Chondrocyte (in vitro differentiated cells): ENCODE measurements at regions not wholly inside any gene's neighbourhood (a gene's known extent, or its start where the extent isn't known, plus 50 kb on each side); places are given as distances from the start of the nearest gene placed in this dataset.

Experiments used
- DNase-seq: peaks from one replicate; pipeline ENCODE4 v3.0.0; 2021; ENCODE audit warnings: mixed read lengths, low spot score
- H3K27ac Mint-ChIP-seq: one replicate; pipeline ENCODE4 v1.8.0; 2021; ENCODE audit warnings: mild to moderate bottlenecking, moderate library complexity, mixed read lengths; ENCODE audit not compliant: unreplicated experiment
- H3K27me3 Mint-ChIP-seq: 2 replicates; pipeline ENCODE4 v1.8.0; 2021; ENCODE audit warnings: low read depth, mixed read lengths
- H3K36me3 Mint-ChIP-seq: 2 replicates; pipeline ENCODE4 v1.8.0; 2021; ENCODE audit warnings: low read depth, mixed read lengths
- H3K4me1 Mint-ChIP-seq: 2 replicates; pipeline ENCODE4 v1.8.0; 2021; ENCODE audit warnings: low read depth, mild to moderate bottlenecking, mixed read lengths
- H3K4me3 Mint-ChIP-seq: one replicate; pipeline ENCODE4 v1.8.0; 2021; ENCODE audit warnings: mild to moderate bottlenecking, moderate library complexity, mixed read lengths; ENCODE audit not compliant: unreplicated experiment
- H3K9me3 Mint-ChIP-seq: 2 replicates; pipeline ENCODE4 v1.8.0; 2021; ENCODE audit warnings: low read depth, mixed read lengths
- CTCF ChIP-seq: fragments of 200-600 bp; sonication (generic); IDR thresholded peaks from 2 replicates; pipeline ENCODE4 v1.5.0; 2021; ENCODE audit warnings: antibody characterized with exemption, mild to moderate bottlenecking, moderate library complexity

DNA sequence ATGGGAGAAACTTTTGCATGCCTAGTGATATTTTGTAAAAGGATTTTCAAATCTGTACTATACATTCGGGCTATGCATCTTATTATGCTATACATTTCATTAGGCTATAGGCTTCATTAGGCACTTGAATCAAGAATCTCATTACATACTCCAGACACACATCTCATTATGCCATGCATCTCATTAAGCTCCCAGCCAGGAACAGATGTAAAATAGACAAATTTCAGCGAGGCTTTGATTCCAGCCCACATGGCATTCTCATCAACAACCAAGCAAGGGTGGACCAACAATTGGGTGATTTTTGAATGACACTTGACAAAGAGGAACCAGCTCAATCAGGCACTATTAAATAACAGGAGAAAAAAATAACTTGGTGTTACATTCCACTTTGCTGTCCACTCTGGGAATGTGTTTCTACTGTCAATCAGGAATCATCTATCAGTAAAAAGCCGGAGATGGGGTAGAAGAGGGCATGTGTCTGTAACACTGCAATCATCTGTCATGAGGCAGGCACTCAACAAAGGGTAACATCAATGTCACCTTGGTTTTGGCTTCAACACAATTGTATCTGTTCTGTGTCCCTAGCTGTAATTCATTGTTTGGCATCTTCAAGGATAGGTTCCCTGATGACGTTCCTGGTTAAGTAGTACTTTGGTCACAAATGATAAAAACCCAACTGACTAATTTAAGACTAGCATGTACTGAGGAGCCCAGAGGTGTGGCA is 498.6 kb downstream of the EPHA4 start:
- H3K4me1 Mint-ChIP-seq, result peaks cover 25% of the 10 kb centered on the region
- no peak overlapping the region for H3K27ac Mint-ChIP-seq
- H3K36me3 Mint-ChIP-seq, result no peaks in the 10 kb centered on the region
- no peak for DNase-seq
- H3K27me3 Mint-ChIP-seq, result no peaks in the 10 kb centered on the region
- no peak for TF ChIP-seq CTCF
- peaks cover 21% of the 10 kb centered on the region for H3K9me3 Mint-ChIP-seq
- no peak overlapping the region for H3K4me3 Mint-ChIP-seq

GRCh38 chr2:221074238-221074637 is 497.9 kb downstream of the EPHA4 start:
- H3K27ac Mint-ChIP-seq, result no peak overlapping the region
- peaks cover 21% of the 10 kb centered on the region for H3K9me3 Mint-ChIP-seq
- no peaks in the 10 kb centered on the region for H3K36me3 Mint-ChIP-seq
- no peak overlapping the region for H3K4me3 Mint-ChIP-seq
- DNase-seq, result no peak
- peaks cover 25% of the 10 kb centered on the region for H3K4me1 Mint-ChIP-seq
- H3K27me3 Mint-ChIP-seq, result no peaks in the 10 kb centered on the region
- no peak for TF ChIP-seq CTCF

DNA sequence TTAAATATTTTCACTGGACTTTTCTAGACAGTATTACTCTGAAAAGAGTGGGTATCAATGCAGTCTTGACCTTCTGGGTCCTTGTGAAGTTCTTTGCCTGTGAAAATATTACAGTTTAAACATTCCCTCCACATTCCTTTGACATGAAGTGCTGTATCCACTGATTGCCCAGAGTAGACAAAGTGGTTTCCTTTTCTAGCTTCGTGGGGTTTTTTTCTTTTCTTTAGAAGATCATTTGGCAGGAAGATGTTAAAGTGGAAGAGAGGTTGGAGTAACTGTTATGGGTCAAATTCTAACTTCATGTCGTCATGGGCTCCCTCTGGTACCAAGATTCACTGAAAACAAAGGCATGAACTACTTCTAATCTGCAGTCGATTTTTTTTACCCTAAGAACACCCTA is 496.9 kb downstream of the EPHA4 start:
- Mint-ChIP-seq H3K4me1 (peaks cover 25% of the 10 kb centered on the region), H3K9me3 (peaks cover 18% of the 10 kb centered on the region), H3K4me3 (peak overlapping the region; percentile 2), H3K27ac (peak overlapping the region; percentile 67), H3K36me3 (no peaks in the 10 kb centered on the region), H3K27me3 (no peaks in the 10 kb centered on the region)
- no peak for TF ChIP-seq CTCF
- DNase-seq, result no peak

- Mint-ChIP-seq H3K27me3 (no peaks in the 10 kb centered on the region), H3K4me1 (peaks cover 25% of the 10 kb centered on the region), H3K27ac (no peak overlapping the region), H3K36me3 (no peaks in the 10 kb centered on the region), H3K9me3 (peaks cover 9% of the 10 kb centered on the region), H3K4me3 (no peak overlapping the region)
- no peak for TF ChIP-seq CTCF
- DNase-seq, result no peak
Observed at GRCh38 chr2:221077251-221077650, 494.9 kb downstream of the EPHA4 start.

- no peak for TF ChIP-seq CTCF
- H3K27me3 Mint-ChIP-seq, result no peaks in the 10 kb centered on the region
- no peak overlapping the region for H3K4me3 Mint-ChIP-seq
- H3K4me1 Mint-ChIP-seq, result peaks cover 25% of the 10 kb centered on the region
- no peaks in the 10 kb centered on the region for H3K36me3 Mint-ChIP-seq
- H3K27ac Mint-ChIP-seq, result no peak overlapping the region
- peaks cover 9% of the 10 kb centered on the region for H3K9me3 Mint-ChIP-seq
- DNase-seq, result no peak
Observed at GRCh38 chr2:221077799-221078198, 494.3 kb downstream of the EPHA4 start.
